ENCODE measurements at regions not wholly inside any gene's neighbourhood (a gene's known extent, or its start where the extent isn't known, plus 50 kb on each side); places are given as distances from the start of the nearest gene placed in this dataset.

- no peak overlapping the region for H3K4me3 Mint-ChIP-seq
- peaks cover 6% of the 10 kb centered on the region; the same call in 1 of the 2 replicates for H3K9me3 Mint-ChIP-seq
- peaks cover 68% of the 10 kb centered on the region for H3K27me3 Mint-ChIP-seq (ENCODE audit: insufficient read depth)
- H3K36me3 Mint-ChIP-seq (ENCODE audit: low read depth) = no peaks in the 10 kb centered on the region; the same call in 1 of the 2 replicates
- DNase-seq = no peak
- TF ChIP-seq CTCF (IDR thresholded peaks at IDR 0.05) = no peak
- no peak overlapping the region for H3K27ac Mint-ChIP-seq
- peaks cover 21% of the 10 kb centered on the region for H3K4me1 Mint-ChIP-seq (ENCODE audit: low read depth)
These were observed 280.7 kb upstream of the TLE3 start for GRCh38 chr15:70378126-70379031.

GRCh38 chr15:70376929-70377691 lies 279.4 kb upstream of the TLE3 start:
- H3K9me3 Mint-ChIP-seq = peaks cover 6% of the 10 kb centered on the region; the same call in 1 of the 2 replicates
- TF ChIP-seq CTCF (IDR thresholded peaks at IDR 0.05) = no peak
- peaks cover 21% of the 10 kb centered on the region for H3K4me1 Mint-ChIP-seq (ENCODE audit: low read depth)
- H3K4me3 Mint-ChIP-seq = peak overlapping the region; percentile 24; the same call in 1 of the 2 replicates
- peaks cover 64% of the 10 kb centered on the region for H3K27me3 Mint-ChIP-seq (ENCODE audit: insufficient read depth)
- H3K27ac Mint-ChIP-seq = no peak overlapping the region
- DNase-seq = peak; percentile 14
- no peaks in the 10 kb centered on the region; the same call in 1 of the 2 replicates for H3K36me3 Mint-ChIP-seq (ENCODE audit: low read depth)

- no peak for DNase-seq
- no peak for TF ChIP-seq CTCF (IDR thresholded peaks at IDR 0.05)
- Mint-ChIP-seq H3K36me3 (ENCODE audit: low read depth) (no peaks in the 10 kb centered on the region), H3K4me3 (peak overlapping the region; percentile 24; the same call in 1 of the 2 replicates), H3K4me1 (ENCODE audit: low read depth) (peaks cover 21% of the 10 kb centered on the region), H3K9me3 (no peaks in the 10 kb centered on the region), H3K27me3 (ENCODE audit: insufficient read depth) (peaks cover 59% of the 10 kb centered on the region), H3K27ac (no peak overlapping the region)
These were observed 278.6 kb upstream of the TLE3 start for GRCh38 chr15:70376031-70376928.

GRCh38 chr15:70375586-70375985 lies 277.9 kb upstream of the TLE3 start:
- no peak for TF ChIP-seq CTCF (IDR thresholded peaks at IDR 0.05)
- DNase-seq = no peak
- peaks cover 60% of the 10 kb centered on the region for H3K27me3 Mint-ChIP-seq (ENCODE audit: insufficient read depth)
- H3K36me3 Mint-ChIP-seq (ENCODE audit: low read depth) = no peaks in the 10 kb centered on the region
- peaks cover 21% of the 10 kb centered on the region for H3K4me1 Mint-ChIP-seq (ENCODE audit: low read depth)
- no peak overlapping the region for H3K4me3 Mint-ChIP-seq
- H3K27ac Mint-ChIP-seq = no peak overlapping the region
- no peaks in the 10 kb centered on the region for H3K9me3 Mint-ChIP-seq

- Mint-ChIP-seq H3K27ac (no peak overlapping the region), H3K27me3 (ENCODE audit: insufficient read depth) (peaks cover 57% of the 10 kb centered on the region), H3K4me1 (ENCODE audit: low read depth) (peaks cover 21% of the 10 kb centered on the region), H3K36me3 (ENCODE audit: low read depth) (no peaks in the 10 kb centered on the region), H3K4me3 (no peak overlapping the region), H3K9me3 (no peaks in the 10 kb centered on the region)
- DNase-seq = peak; percentile 32
- no peak for TF ChIP-seq CTCF (IDR thresholded peaks at IDR 0.05)
These were observed 277.3 kb upstream of the TLE3 start for GRCh38 chr15:70375006-70375431.
